HCT116 (cell line): ENCODE measurements at regions not wholly inside any gene's neighbourhood (a gene's known extent, or its start where the extent isn't known, plus 50 kb on each side); places are given as distances from the start of the nearest gene placed in this dataset.

Experiments used
- ATAC-seq: fragments of 200-7000 bp; cut with Tn5 transposase; 2 replicates; pipeline ENCODE4 v1.9.1; 2020; ENCODE audit warnings: mild to moderate bottlenecking, moderate library complexity
- BruUV-seq: library from RNA; stranded (reverse); fragments of 400-500 nt; replicated peaks from 2 replicates; lab custom pipeline; 2021; lab: Mats Ljungman, UMichigan
- CTCF ChIA-PET: fragments of 300-600 bp; sonication (Branson Sonifier 250); formaldehyde crosslinking; loops from one replicate; lab custom pipeline; 2021; ENCODE audit warnings: antibody characterized with exemption; lab: Charles Lee
- POLR2A ChIA-PET: fragments of 300-600, 350-600 bp; sonication (Branson Sonifier 250); formaldehyde crosslinking; loops from one replicate; lab custom pipeline; 2021; ENCODE audit warnings: antibody characterized with exemption; lab: Charles Lee
- RAD21 ChIA-PET, 2 experiments: fragments of 300-600 bp; sonication (Branson Sonifier 250); formaldehyde crosslinking; loops; one replicate each; lab custom pipeline; 2023; ENCODE audit warnings: low total read pairs in 2 of 2; ENCODE audit not compliant: uncharacterized antibody in 2 of 2, unreplicated experiment in 2 of 2, low non-redundant PET in 1 of 2; lab: Charles Lee
- DNase-seq: peaks from one replicate; pipeline ENCODE4 v3.0.0-alpha.2; 2010; ENCODE audit warnings: low read depth, low spot score
- H2AFZ ChIP-seq: fragments of 200-600 bp; shearing (Covaris generic), sonication (generic); 2 replicates; pipeline ENCODE4 v1.6.1; 2017; ENCODE audit warnings: low read depth, mixed run types, mixed read lengths, antibody characterized with exemption, low read length; ENCODE audit not compliant: poor library complexity, severe bottlenecking
- H3K27ac ChIP-seq: 2 replicates; pipeline ENCODE4 v1.5.1; 2012; ENCODE audit warnings: low read depth, low read length
- H3K27me3 ChIP-seq: fragments of 200-600 bp; sonication (generic); 2 replicates; pipeline ENCODE4 v1.6.1; 2016; ENCODE audit warnings: mixed run types, low read length, mixed read lengths; ENCODE audit not compliant: insufficient read depth
- H3K36me3 ChIP-seq, 2 experiments: fragments of 200-500 bp in 1 of 2; fragments of 200-600 bp in 1 of 2; sonication (Bioruptor generic) in 1 of 2; sonication (generic) in 1 of 2; 2 replicates each; pipeline versions ENCODE4 v1.5.1 to v1.6.1; 2014 to 2016; ENCODE audit warnings: low read length in 2 of 2, inconsistent platforms in 1 of 2, mixed read lengths in 1 of 2, mixed run types in 1 of 2; ENCODE audit not compliant: insufficient read depth in 2 of 2, control insufficient read depth in 1 of 2
- H3K4me1 ChIP-seq, 2 experiments: fragments of 200-600 bp in 1 of 2; sonication (generic) in 1 of 2; 2 replicates each; pipeline versions ENCODE4 v1.5.1 to v1.6.1; 2012 to 2017; ENCODE audit warnings: low read length in 2 of 2, inconsistent platforms in 1 of 2, mild to moderate bottlenecking in 1 of 2, mixed read lengths in 1 of 2, mixed run types in 1 of 2, moderate library complexity in 1 of 2; ENCODE audit not compliant: insufficient read depth in 2 of 2, control insufficient read depth in 1 of 2
- H3K4me2 ChIP-seq: fragments of 200-600 bp; sonication (generic); 2 replicates; pipeline ENCODE4 v1.6.1; 2017; ENCODE audit warnings: mixed run types, low read length, mixed read lengths
- H3K4me3 ChIP-seq, 2 experiments: fragments of 200-600 bp in 1 of 2; sonication (generic) in 1 of 2; replicated peaks in 1 of 2; 2 replicates each; pipeline ENCODE4 v1.5.1; 2011 to 2016; ENCODE audit warnings: low read length in 2 of 2, control low read depth in 1 of 2, low read depth in 1 of 2, mild to moderate bottlenecking in 1 of 2, mixed read lengths in 1 of 2, mixed run types in 1 of 2
- H3K79me2 ChIP-seq: fragments of 200-600 bp; sonication (generic); 2 replicates; pipeline ENCODE4 v1.6.1; 2017; ENCODE audit warnings: mild to moderate bottlenecking, mixed run types, low read length, moderate library complexity, mixed read lengths; ENCODE audit not compliant: insufficient read depth
- H3K9ac ChIP-seq: fragments of 200-600 bp; sonication (generic); 2 replicates; pipeline ENCODE4 v1.6.1; 2016; ENCODE audit warnings: low read length, mixed read lengths
- H3K9me2 ChIP-seq: fragments of 200-600 bp; sonication (generic), shearing (Covaris generic); 2 replicates; pipeline ENCODE4 v1.6.1; 2017; ENCODE audit warnings: mixed run types, mild to moderate bottlenecking, moderate library complexity; ENCODE audit not compliant: insufficient read depth
- H3K9me3 ChIP-seq, 2 experiments: fragments of 200-500 bp in 1 of 2; fragments of 200-600 bp in 1 of 2; sonication (Bioruptor generic) in 1 of 2; sonication (generic) in 1 of 2; 2 replicates each; pipeline ENCODE4 v1.6.1; 2014 to 2017; ENCODE audit warnings: low read length in 2 of 2, mixed read lengths in 2 of 2, inconsistent platforms in 1 of 2, low read depth in 1 of 2, mild to moderate bottlenecking in 1 of 2, mixed run types in 1 of 2, moderate library complexity in 1 of 2; ENCODE audit not compliant: control insufficient read depth in 1 of 2, insufficient read depth in 1 of 2
- H4K20me1 ChIP-seq: fragments of 200-600 bp; sonication (generic), shearing (Covaris generic); 2 replicates; pipeline ENCODE4 v1.6.1; 2017; ENCODE audit warnings: mixed run types, mild to moderate bottlenecking, moderate library complexity; ENCODE audit not compliant: insufficient read depth
- ATF3 ChIP-seq: IDR thresholded peaks from 2 replicates; pipeline ENCODE4 v1.6.1; 2012
- CEBPB ChIP-seq: IDR thresholded peaks from 2 replicates; pipeline ENCODE4 v1.6.1; 2012; ENCODE audit warnings: low read depth
- CTCF ChIP-seq, 3 experiments: fragments of 200-600 bp in 1 of 3; sonication (generic) in 1 of 3; IDR thresholded peaks in 2 of 3; conservative IDR thresholded peaks in 1 of 3; 2 replicates each; pipeline ENCODE4 v1.5.1; 2012 to 2017; ENCODE audit warnings: low read depth in 2 of 3, low read length in 2 of 3, antibody characterized with exemption in 1 of 3, borderline replicate concordance in 1 of 3, control low read depth in 1 of 3, mild to moderate bottlenecking in 1 of 3, mixed read lengths in 1 of 3, mixed run types in 1 of 3, moderate library complexity in 1 of 3; ENCODE audit not compliant: insufficient read depth in 1 of 3
- ELF1 ChIP-seq: IDR thresholded peaks from 2 replicates; pipeline ENCODE4 v1.6.1; 2012; ENCODE audit warnings: low read depth, borderline replicate concordance
- EZH2phosphoT487 ChIP-seq: fragments of 200-600 bp; IDR thresholded peaks from 2 replicates; pipeline ENCODE4 v1.6.1; 2018; ENCODE audit warnings: antibody characterized with exemption, borderline replicate concordance
- MAX ChIP-seq: IDR thresholded peaks from 2 replicates; pipeline ENCODE4 v1.6.1; 2012
- POLR2A ChIP-seq: IDR thresholded peaks from 2 replicates; pipeline ENCODE4 v1.7.0; 2011; ENCODE audit warnings: borderline replicate concordance; ENCODE audit not compliant: insufficient read depth, insufficient read length; ENCODE audit errors: extremely low read depth
- POLR2AphosphoS5 ChIP-seq: IDR thresholded peaks from 2 replicates; pipeline ENCODE4 v1.6.1; 2011; ENCODE audit warnings: mild to moderate bottlenecking, low read depth, low read length, moderate library complexity
- RAD21 ChIP-seq: IDR thresholded peaks from 2 replicates; pipeline ENCODE4 v1.6.1; 2012; ENCODE audit warnings: low read depth, mild to moderate bottlenecking
- SP1 ChIP-seq: IDR thresholded peaks from 2 replicates; pipeline ENCODE4 v1.6.1; 2012; ENCODE audit warnings: low read depth
- SRF ChIP-seq: IDR thresholded peaks from 2 replicates; pipeline ENCODE4 v1.6.1; 2012; ENCODE audit warnings: low read depth
- TCF7L2 ChIP-seq: IDR thresholded peaks from 2 replicates; pipeline ENCODE4 v1.7.0; 2011; ENCODE audit warnings: borderline replicate concordance, inconsistent platforms; ENCODE audit not compliant: insufficient read depth, insufficient read length; ENCODE audit errors: extremely low read depth
- ZBTB33 ChIP-seq: IDR thresholded peaks from 2 replicates; pipeline ENCODE4 v1.6.1; 2011; ENCODE audit warnings: mild to moderate bottlenecking, low read length, moderate library complexity; ENCODE audit not compliant: insufficient replicate concordance; ENCODE audit errors: extremely low read depth
- ZFX ChIP-seq: fragments of 450-650 bp; IDR thresholded peaks from 2 replicates; pipeline ENCODE4 v1.6.1; 2017
- intact Hi-C: fragments of 100-400 bp; cut with micrococcal nuclease; formaldehyde crosslinking; loops from 2 replicates; pipeline ENCODE4 v1.10.0; 2022

GRCh38 chr12:89230376-89231315 lies 121.7 kb downstream of the DUSP6 start:
- Histone ChIP-seq H3K4me2 (no peak overlapping the region), H3K79me2 (no peaks in the 10 kb centered on the region), H3K9me3 (no peaks in the 10 kb centered on the region), H2AFZ (no peak overlapping the region), H3K27me3 (no peaks in the 10 kb centered on the region), H3K9ac (no peak overlapping the region), H3K9me2 (peaks cover 4% of the 10 kb centered on the region; the same call in 1 of the 2 replicates), H3K27ac (no peak overlapping the region), H3K36me3 (no peaks in the 10 kb centered on the region), H3K4me1 (peaks cover 21 to 26% of the 10 kb centered on the region in 2 experiments), H4K20me1 (no peaks in the 10 kb centered on the region), H3K4me3 (no peak overlapping the region)
- no peak for ATAC-seq
- POLR2A ChIA-PET, result no interaction called here
- CTCF ChIA-PET, result no interaction called here
- TF ChIP-seq POLR2AphosphoS5 (no peak), EZH2phosphoT487 (no peak), CTCF (IDR thresholded peaks at IDR 0.05 in 2 of 3, conservative IDR thresholded peaks at IDR 0.05 in 1 of 3; ENCODE audit: borderline replicate concordance in 1 of 3, insufficient read depth in 1 of 3, low read depth in 2 of 3, low read length in 2 of 3) (no peak), ZBTB33 (no peak), RAD21 (no peak), TCF7L2 (no peak), ZFX (no peak), ATF3 (no peak), POLR2A (no peak), MAX (no peak), CEBPB (no peak), SRF (no peak), ELF1 (no peak), SP1 (no peak)
- intact Hi-C loops, result no loop called here
- DNase-seq, result no peak
- RAD21 ChIA-PET, result no interaction called here
- BruUV-seq, result no TSS peak
